Stimulated activated CD8-positive, alpha-beta memory T cell treated with anti-CD3 and anti-CD28 coated beads, Interleukin-15, amount 100 ng/mL, for 48 hours (primary cell): ENCODE measurements at regions not wholly inside any gene's neighbourhood (a gene's known extent, or its start where the extent isn't known, plus 50 kb on each side); places are given as distances from the start of the nearest gene placed in this dataset.
"Not testable (repeated sequence)": the region's sequence is repeated elsewhere in the genome, so short reads cannot be mapped to it uniquely, and the experiment has no call there.

Source experiments
- DNase-seq, 2 donors: peaks; one replicate each; pipeline ENCODE4 v3.0.0-alpha.2; 2020; ENCODE audit warnings: low read depth in 2 of 2

GRCh38 chr13:91207261-91207660, 140.2 kb upstream of the MIR17HG start:
- DNase-seq = no peak

- DNase-seq = no peak
Measured at GRCh38 chr13:91211510-91211909, 136.0 kb upstream of the MIR17HG start.

- DNase-seq = no peak
Measured at GRCh38 chr13:91212231-91212630, 135.3 kb upstream of the MIR17HG start.

GRCh38 chr13:91214031-91214430, 133.5 kb upstream of the MIR17HG start:
- DNase-seq = no peak

GRCh38 chr13:91216928-91217700, 130.4 kb upstream of the MIR17HG start:
- DNase-seq = no peak

- no peak for DNase-seq
Measured at GRCh38 chr13:91219201-91219600, 128.3 kb upstream of the MIR17HG start.

- DNase-seq = no peak
Measured at GRCh38 chr13:91220872-91221271, 126.6 kb upstream of the MIR17HG start.

GRCh38 chr13:91228108-91228507, 119.4 kb upstream of the MIR17HG start:
- no peak for DNase-seq

GRCh38 chr13:91228940-91229339, 118.5 kb upstream of the MIR17HG start:
- DNase-seq = no peak

- no peak for DNase-seq
Measured at GRCh38 chr13:91232716-91233115, 114.8 kb upstream of the MIR17HG start.

- no peak for DNase-seq
Measured at GRCh38 chr13:91233291-91233690, 114.2 kb upstream of the MIR17HG start.

GRCh38 chr13:91236182-91236581, 111.3 kb upstream of the MIR17HG start:
- DNase-seq = no peak

- DNase-seq = no peak
Measured at GRCh38 chr13:91236921-91237320, 110.6 kb upstream of the MIR17HG start.

GRCh38 chr13:91238036-91238435, 109.5 kb upstream of the MIR17HG start:
- no peak for DNase-seq

- no peak for DNase-seq
Measured at GRCh38 chr13:91240341-91240740, 107.1 kb upstream of the MIR17HG start.

GRCh38 chr13:91241221-91241933, 106.1 kb upstream of the MIR17HG start:
- no peak for DNase-seq

- DNase-seq = no peak
Measured at GRCh38 chr13:91242652-91243051, 104.8 kb upstream of the MIR17HG start.

- no peak for DNase-seq
Measured at GRCh38 chr13:91245288-91245687, 102.2 kb upstream of the MIR17HG start.

GRCh38 chr13:91247768-91248167, 99.7 kb upstream of the MIR17HG start:
- no peak for DNase-seq

GRCh38 chr13:91248249-91248648, 99.2 kb upstream of the MIR17HG start:
- DNase-seq = no peak

GRCh38 chr13:91249370-91249769, 98.1 kb upstream of the MIR17HG start:
- no peak for DNase-seq

GRCh38 chr13:91249861-91250260, 97.6 kb upstream of the MIR17HG start:
- DNase-seq = no peak

GRCh38 chr13:91251573-91251972, 95.9 kb upstream of the MIR17HG start:
- not testable (repeated sequence) for DNase-seq
